ENCODE measurements at regions not wholly inside any gene's neighbourhood (a gene's known extent, or its start where the extent isn't known, plus 50 kb on each side); places are given as distances from the start of the nearest gene placed in this dataset.

DNA sequence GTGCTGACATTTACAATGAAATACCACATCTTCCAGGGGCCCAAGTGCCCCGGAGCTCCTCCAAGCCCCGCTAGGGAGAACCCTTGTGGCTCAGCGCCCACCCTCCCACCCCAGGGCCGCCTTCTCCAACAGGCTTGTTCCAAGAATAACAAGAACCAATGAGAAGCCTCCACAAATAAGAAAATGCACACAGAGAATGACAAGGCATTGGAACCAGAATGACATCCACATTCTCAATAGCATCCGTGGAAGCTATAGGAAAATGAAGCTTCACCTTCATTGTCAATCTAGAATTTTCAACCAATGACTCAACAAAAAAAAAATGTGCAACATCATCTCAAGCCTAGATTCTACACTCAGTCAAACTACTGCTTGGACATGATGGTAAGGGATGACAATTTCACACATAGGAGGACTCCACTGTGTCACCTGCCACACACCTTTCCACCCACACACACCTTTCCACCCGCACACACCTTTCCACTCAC, 50.4 kb upstream of the PPP2R2D start:
- no peak for DNase-seq (ENCODE audit: low spot score)
